Osteocyte (in vitro differentiated cells): ENCODE measurements at regions not wholly inside any gene's neighbourhood (a gene's known extent, or its start where the extent isn't known, plus 50 kb on each side); places are given as distances from the start of the nearest gene placed in this dataset.

Source experiments
- DNase-seq: peaks from one replicate; pipeline ENCODE4 v3.0.0; 2021; ENCODE audit warnings: mixed read lengths; ENCODE audit not compliant: unreplicated experiment; ENCODE audit errors: extremely low spot score
- H3K27ac Mint-ChIP-seq: one replicate; pipeline ENCODE4 v1.8.0; 2021; ENCODE audit warnings: mild to moderate bottlenecking, mixed read lengths; ENCODE audit not compliant: unreplicated experiment
- H3K27me3 Mint-ChIP-seq: one replicate; pipeline ENCODE4 v1.8.0; 2021; ENCODE audit warnings: mixed read lengths; ENCODE audit not compliant: unreplicated experiment
- H3K36me3 Mint-ChIP-seq: one replicate; pipeline ENCODE4 v1.8.0; 2021; ENCODE audit warnings: mixed read lengths; ENCODE audit not compliant: unreplicated experiment
- H3K4me1 Mint-ChIP-seq: one replicate; pipeline ENCODE4 v1.8.0; 2021; ENCODE audit warnings: mixed read lengths; ENCODE audit not compliant: unreplicated experiment
- H3K4me3 Mint-ChIP-seq: one replicate; pipeline ENCODE4 v1.8.0; 2021; ENCODE audit warnings: mild to moderate bottlenecking, moderate library complexity, mixed read lengths; ENCODE audit not compliant: unreplicated experiment
- H3K9me3 Mint-ChIP-seq: one replicate; pipeline ENCODE4 v1.8.0; 2021; ENCODE audit warnings: mixed read lengths; ENCODE audit not compliant: unreplicated experiment
- TF ChIP-seq, protein P1 (sequence below): fragments of 200-600 bp; sonication (generic); IDR thresholded peaks from 2 replicates; pipeline ENCODE4 v1.5.0; 2021; ENCODE audit warnings: antibody characterized with exemption, mild to moderate bottlenecking, moderate library complexity

DNA sequence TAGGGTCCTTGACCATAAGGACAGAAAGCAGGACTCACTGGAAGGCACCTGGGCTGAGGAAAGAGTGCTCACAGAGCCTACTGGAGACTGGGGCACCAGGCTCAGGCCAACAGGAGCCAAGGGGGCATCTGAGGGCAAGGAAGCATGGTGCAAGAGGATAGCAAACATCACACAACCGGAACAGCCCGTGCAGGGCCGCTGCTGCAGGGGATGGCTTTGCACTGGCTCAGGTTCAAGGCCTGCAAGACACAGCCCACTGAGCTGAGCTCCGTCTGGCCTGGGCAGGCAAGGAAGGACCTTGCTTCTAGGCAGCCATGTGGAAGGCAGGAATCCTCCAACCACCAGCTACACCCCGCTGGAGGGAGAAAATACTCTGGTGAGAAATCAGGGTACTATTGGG lies 59.8 kb upstream of the KIF26B start:
- Mint-ChIP-seq H3K27me3 (no peaks in the 10 kb centered on the region), H3K27ac (no peak overlapping the region), H3K9me3 (no peaks in the 10 kb centered on the region), H3K4me3 (no peak overlapping the region), H3K36me3 (no peaks in the 10 kb centered on the region), H3K4me1 (peaks cover 17% of the 10 kb centered on the region)
- DNase-seq = peak; percentile 51
- TF ChIP-seq, protein P1, sequence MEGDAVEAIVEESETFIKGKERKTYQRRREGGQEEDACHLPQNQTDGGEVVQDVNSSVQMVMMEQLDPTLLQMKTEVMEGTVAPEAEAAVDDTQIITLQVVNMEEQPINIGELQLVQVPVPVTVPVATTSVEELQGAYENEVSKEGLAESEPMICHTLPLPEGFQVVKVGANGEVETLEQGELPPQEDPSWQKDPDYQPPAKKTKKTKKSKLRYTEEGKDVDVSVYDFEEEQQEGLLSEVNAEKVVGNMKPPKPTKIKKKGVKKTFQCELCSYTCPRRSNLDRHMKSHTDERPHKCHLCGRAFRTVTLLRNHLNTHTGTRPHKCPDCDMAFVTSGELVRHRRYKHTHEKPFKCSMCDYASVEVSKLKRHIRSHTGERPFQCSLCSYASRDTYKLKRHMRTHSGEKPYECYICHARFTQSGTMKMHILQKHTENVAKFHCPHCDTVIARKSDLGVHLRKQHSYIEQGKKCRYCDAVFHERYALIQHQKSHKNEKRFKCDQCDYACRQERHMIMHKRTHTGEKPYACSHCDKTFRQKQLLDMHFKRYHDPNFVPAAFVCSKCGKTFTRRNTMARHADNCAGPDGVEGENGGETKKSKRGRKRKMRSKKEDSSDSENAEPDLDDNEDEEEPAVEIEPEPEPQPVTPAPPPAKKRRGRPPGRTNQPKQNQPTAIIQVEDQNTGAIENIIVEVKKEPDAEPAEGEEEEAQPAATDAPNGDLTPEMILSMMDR = no peak

DNA sequence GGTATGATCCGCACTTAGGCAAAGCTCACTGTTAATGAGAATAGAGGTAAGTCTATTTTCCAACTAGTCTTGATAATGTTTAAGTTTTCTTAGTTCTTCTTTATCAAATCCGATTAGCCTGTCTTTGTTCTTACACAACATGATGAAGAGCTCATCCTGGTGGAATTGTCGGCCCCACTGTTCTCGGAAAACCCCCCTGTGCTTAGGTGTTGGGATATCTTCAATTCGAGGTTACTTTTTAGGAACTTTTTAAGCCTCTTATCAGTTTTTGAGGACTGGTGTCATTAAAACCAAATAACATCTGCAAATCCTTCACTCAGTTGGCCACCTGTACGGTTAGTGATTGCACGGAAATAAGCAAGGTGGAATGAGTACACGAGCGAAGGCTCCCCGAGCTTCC lies 60.7 kb upstream of the KIF26B start:
- Mint-ChIP-seq H3K27me3 (no peaks in the 10 kb centered on the region), H3K4me3 (no peak overlapping the region), H3K4me1 (peaks cover 17% of the 10 kb centered on the region), H3K27ac (no peak overlapping the region), H3K9me3 (no peaks in the 10 kb centered on the region), H3K36me3 (no peaks in the 10 kb centered on the region)
- peak; percentile 30 for DNase-seq
- TF ChIP-seq, protein P1 = no peak

DNA sequence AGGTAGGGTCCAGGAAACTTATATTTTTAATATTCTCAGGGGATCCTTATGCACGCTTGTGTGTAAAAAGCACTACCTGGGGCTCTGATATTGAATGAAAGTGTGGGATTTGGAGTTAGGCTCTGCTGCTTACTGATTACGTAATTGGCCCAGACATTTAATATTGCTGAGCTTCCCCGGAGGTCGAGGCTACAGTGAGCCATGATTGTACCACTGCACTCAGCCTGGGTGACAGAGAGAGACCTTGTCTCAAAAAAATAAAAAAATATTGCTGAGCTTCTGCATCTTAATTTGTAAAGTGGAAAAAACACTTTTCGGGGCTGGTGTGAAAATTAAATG lies 62.2 kb upstream of the KIF26B start:
- TF ChIP-seq, protein P1 = no peak
- peaks cover 16% of the 10 kb centered on the region for H3K4me1 Mint-ChIP-seq
- no peaks in the 10 kb centered on the region for H3K27me3 Mint-ChIP-seq
- no peak for DNase-seq
- H3K4me3 Mint-ChIP-seq = no peak overlapping the region
- H3K9me3 Mint-ChIP-seq = no peaks in the 10 kb centered on the region
- no peak overlapping the region for H3K27ac Mint-ChIP-seq
- no peaks in the 10 kb centered on the region for H3K36me3 Mint-ChIP-seq

DNA sequence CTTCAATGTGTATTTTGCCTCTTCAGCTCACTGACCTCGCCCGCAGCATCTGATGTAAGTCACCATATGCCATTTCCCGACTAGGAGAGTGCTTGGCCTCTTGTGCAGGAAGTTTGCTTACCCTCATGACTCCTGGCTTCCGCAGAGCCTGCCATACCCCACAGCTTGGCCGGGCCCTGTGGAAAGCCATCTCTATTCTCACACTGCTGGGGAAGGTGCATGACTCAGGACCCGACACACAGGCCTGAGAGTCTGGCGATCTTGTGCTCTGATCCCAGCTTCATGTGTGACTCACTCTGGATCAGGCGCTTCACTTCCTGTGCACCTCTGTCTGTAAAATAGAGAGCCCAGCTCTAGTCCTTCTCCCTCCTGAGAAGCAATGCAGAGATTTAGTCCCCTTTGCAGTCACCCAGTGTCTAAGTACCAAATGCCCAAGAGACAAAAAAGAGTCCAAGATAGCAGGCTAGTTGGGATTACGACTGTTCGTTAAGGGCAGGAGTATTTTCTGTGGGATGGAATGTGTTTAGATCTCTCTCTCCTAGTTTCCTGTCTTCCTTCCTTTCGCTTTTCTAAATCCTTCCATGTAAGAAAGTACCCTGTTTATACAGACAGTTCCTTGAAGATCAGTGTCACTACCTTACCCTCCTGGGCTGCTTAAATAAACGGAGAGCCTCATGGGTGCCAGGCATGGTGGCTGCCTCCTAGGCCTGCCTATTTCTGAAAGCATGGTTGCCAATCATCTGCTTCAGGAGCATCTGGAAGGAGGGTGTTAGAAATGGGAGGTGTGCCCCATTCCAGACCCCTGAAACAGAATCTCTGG lies 62.8 kb upstream of the KIF26B start:
- DNase-seq = no peak
- TF ChIP-seq, protein P1 = no peak
- H3K27me3 Mint-ChIP-seq = no peaks in the 10 kb centered on the region
- no peak overlapping the region for H3K27ac Mint-ChIP-seq
- H3K9me3 Mint-ChIP-seq = no peaks in the 10 kb centered on the region
- no peaks in the 10 kb centered on the region for H3K36me3 Mint-ChIP-seq
- H3K4me1 Mint-ChIP-seq = peaks cover 16% of the 10 kb centered on the region
- no peak overlapping the region for H3K4me3 Mint-ChIP-seq

DNA sequence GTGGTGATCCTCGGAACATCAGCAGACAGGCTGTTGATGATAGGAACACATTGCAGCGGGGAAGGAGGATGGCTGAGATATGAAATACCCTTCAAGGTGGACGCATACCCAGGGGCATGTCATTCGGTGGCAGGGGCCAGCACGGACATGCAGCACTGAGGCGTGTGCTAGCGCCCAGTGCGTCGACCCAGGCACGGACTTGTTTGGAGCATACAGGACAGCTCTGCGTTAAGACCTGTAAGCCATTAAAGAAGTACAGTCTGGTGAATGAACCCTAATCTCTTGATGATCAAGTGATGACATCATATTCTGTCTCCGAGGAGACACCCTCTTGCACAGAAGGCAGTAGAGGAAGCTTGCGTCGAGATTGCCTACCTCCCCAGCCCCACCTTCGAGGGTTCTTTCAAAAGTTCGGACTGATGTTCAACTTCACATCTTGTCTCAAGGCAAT lies 63.6 kb upstream of the KIF26B start:
- Mint-ChIP-seq H3K4me3 (no peak overlapping the region), H3K27ac (no peak overlapping the region), H3K4me1 (peaks cover 18% of the 10 kb centered on the region), H3K27me3 (no peaks in the 10 kb centered on the region), H3K9me3 (no peaks in the 10 kb centered on the region), H3K36me3 (no peaks in the 10 kb centered on the region)
- DNase-seq = no peak
- TF ChIP-seq, protein P1 = no peak
